Right hindlimb (tissue), 1 donor: ENCODE measurements at regions not wholly inside any gene's neighbourhood (a gene's known extent, or its start where the extent isn't known, plus 50 kb on each side); places are given as distances from the start of the nearest gene placed in this dataset.

ENCODE experiments used
- DNase-seq: peaks from one replicate; pipeline ENCODE4 v3.0.0-alpha.2; 2018

DNA sequence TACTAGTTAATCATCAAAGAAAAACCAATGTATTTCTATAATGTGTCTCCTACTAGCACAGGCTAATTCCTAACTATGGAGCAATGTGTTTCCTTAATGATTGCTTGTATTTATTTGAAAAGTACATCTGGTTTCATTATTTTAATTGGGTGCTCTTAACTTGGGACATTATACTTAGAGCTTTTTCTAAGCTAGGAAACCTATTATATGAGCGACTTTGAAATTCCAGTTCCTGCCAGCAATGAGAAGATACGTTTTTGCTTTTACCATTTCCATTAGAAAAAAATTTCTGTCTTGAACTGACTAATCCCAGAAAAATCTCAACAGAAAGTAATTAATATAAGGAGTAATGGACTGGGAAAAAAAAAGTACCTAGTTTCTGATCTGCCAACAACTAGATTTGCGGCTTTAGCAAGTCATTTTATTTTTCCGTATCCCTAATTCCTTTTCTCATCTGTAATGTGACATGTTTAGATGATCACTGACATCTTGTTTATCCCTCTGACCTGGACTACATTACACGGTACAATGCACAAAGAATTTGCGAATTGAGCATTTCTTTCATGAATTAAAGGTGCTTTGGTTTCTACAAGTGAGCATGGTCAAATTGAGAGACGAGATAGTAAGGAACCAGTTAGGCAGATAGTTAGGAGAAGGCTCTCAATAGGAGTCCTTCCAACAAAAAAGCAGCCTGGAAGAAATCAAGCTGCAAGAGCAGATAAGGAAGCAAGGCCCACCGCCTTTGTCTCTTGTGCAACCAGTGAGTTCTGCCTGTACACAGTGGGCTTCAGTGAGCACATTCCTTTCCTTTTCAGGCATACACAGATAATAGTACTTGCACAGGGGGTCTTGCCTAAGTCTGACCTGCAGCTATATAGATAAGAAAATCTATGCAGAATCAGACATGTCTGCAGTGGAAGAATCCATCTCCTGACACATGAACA, 1765.0 kb upstream of the FLRT2 start:
- DNase-seq: no peak

DNA sequence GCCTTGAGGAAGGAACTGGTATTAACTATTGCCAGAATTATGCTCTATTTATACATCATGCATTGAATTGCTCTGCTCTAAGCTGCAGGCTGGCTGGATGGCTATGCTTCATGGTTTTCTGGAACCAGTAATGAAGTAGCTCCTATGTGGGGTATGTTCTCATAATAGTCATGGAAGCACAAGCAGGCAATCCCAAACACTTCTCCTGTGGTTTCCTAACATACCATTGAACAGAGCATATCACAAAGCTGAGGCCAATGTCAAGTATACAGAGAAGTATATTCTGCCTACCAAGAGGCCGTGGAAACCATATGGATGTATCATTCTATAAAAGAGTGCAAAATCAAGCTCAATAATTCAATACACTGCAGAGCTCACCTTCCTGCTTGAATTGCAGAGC, 1752.4 kb upstream of the FLRT2 start:
- DNase-seq: no peak

DNA sequence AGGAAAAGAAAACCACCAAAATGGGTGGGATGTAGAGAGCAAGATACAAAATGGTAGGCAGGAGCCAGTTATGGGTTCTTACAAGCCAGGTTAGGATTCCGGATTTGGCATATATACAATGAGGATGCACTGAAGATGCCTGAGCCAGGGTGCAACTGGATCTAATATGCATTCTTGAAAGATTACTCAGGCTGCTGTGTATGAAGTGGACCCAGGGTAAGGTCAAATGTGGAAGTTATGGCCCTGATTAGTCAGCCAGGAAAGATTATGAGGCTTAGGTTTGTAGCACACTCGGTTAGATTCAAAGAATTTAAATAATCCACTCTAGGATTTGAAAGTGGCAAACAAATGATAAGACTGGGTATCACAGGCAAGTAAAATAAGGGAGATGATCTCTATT, 1750.7 kb upstream of the FLRT2 start:
- no peak for DNase-seq

DNA sequence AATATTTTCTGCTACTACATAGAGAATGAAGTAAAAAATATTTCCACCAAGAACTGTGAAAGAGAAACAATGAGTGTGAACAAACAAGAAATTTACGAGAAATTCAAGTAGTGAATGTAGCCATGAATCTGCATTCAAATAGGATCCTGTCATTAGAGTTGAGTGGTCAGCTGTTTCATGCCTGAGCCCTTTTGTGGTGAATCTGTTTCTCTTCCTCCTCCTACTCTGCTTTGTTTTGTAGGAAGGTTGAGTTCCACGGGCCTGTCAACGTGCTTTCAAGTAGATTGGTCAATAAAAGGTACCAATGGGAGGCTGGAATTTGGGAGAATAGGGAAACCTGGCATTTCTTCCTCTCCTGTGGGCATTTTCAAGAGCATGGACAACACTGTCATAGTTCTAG, 1749.6 kb upstream of the FLRT2 start:
- no peak for DNase-seq

DNA sequence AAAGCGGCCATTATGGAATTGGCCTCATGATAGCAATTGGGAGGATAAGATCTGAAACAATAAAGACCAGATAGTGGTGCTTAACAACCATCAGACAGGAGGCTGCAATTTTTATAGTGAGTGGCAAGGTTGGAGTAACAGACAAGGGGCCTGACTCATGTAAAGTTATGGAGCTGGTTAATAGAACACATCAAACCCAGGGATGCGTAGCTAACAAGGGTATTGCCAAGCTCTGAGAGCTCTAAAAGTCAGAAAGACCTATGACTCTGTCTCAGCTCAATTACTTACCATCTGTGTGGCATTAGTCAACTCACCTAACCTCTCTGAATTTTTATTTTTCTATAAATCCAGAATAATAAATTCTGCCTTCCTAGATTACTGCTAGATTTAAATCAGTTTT, 1731.5 kb upstream of the FLRT2 start:
- no peak for DNase-seq

DNA sequence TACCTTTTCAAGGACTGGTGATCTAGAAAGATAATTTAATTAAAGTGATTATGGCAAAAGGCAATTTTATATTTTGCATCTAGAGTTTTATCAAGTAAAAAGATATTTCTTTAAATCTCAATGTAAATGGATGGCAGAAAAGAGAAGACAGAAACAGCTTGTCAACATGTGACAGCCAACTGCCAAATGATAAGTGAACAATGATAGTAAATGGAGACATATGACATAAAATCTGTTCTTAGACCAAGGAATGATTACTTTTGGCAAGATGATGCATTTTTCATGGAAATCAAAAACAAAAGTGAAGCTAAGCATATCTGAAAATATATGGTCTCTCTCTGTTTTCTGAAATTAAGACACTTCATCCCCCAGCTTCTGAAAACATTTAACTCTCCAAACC, 1730.7 kb upstream of the FLRT2 start:
- no peak for DNase-seq

DNA sequence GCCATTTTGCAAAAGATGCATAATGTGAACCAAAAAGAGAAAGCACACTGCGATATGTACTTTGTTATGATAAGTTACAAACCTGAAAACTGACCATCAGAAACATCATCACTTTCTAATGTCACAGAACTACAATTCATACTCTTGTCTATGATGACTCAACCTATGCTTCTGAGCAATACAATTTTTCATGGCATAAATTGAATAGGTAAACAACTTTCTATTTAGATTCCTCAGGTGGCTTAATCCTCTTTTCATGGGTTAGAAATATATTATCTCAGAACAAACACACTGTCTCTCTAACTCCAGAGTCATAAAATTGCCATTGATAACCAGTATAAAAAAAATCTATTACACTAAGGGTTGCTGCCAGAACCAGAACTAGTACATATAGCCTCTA, 1715.0 kb upstream of the FLRT2 start:
- DNase-seq: no peak

DNA sequence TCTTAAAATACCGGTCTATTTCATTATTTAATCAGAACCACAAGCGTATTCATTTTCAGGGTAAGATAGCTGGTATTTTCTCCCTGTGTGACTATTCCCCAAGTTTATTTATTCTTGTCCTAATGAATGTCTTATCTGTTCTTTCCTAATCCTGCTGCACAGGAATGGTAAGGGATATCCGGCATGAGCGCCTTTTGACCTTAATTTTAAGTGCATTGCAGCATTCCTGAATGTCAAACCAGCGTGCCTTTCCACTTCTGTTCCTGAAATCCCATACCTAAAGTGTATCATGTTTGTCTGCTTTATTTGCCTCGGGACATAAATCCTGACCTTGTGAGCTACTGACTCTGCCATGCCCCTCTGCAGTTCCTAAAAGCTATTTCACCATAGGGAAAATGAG, 1713.2 kb upstream of the FLRT2 start:
- no peak for DNase-seq

DNA sequence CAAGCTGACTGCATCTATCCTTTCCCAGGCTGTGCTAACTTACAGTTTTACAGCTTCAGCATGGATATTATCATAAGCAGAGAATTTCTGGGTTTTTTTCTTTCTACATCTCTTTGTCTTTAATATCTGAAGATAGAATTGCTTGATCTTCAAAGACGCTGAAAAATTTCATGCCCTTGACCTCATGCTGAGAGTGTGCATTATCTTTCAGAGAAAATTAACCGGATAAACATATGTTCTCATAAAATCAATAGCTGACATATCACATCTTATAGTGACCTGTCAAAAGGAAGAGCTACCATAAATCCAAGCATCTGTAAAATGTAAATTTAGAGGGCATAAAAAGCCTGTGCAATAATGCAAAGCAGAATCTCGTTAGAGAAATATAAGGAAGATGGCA, 1704.1 kb upstream of the FLRT2 start:
- no peak for DNase-seq

DNA sequence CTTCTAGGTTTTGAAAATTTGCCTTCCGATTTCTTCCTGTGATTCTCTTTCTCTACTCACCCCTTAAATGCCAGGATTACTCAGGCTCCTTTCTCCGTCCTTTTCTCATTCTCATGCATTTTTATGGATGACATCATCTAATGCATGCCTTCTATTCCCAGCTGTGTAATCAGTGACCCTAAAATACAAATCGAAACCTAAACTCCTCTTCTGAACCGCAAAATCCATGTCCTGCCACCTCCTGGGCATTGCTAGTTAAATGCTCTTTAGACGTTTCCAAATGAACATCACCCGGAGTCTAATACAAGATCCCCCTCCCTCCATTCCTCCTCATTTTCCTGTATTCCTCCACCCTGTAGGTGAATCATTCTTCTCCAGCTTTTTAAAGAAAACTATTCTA, 1703.1 kb upstream of the FLRT2 start:
- DNase-seq: no peak

DNA sequence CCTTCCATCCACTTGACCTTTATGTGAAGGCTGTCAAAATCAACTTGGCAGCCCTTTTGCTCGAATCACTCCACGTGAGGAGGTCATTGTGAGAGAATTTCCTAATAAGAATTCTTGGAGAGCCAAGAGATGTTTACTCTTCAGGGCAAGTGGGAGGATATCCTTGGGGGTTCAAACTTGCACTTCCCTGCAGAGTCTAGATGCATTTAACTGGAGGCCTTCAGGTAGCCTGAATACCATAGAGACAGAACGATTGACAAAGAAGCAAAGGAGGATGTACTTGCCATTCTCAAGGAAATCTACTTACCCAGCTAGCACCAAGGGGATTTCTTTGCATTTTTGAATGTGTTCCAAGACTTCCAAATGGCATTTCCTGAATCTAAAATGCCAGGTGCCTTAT, 1702.6 kb upstream of the FLRT2 start:
- no peak for DNase-seq

DNA sequence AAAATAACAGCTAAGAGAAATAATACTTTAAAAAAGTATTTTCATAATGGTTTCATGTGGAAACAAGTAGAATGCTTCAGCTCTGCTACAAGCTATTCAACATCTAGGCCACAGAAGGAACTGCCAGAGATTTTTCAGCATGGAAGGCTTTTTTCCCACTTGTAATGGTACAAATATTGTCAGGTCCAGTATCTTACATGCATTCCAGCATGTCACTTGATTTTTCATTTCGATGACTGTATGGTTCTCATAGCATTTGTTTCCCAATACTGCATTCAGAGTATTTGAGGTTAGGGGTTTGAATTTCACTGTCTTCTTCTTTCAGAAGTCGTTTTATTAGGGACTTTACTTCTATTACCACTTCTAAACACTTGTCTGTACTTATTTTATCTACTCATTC, 1701.5 kb upstream of the FLRT2 start:
- no peak for DNase-seq

DNA sequence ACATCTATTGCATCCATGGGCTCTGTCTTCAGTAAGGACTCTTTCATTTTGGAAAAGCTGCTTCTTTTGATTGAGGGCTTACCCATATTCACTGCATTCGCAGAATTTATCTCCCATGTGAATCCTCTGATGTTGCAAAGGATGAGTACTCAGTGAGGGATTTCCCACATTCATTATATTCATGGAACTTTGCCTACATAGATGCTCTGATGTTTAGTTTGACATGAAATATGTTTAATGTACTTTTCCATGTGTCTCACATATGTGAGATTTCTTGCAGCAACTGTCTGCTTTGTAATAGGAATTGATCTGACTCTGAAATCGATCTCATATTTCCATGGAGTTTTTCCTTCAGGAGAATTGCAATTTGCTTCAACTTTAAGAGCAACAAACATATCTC, 1699.6 kb upstream of the FLRT2 start:
- no peak for DNase-seq

DNA sequence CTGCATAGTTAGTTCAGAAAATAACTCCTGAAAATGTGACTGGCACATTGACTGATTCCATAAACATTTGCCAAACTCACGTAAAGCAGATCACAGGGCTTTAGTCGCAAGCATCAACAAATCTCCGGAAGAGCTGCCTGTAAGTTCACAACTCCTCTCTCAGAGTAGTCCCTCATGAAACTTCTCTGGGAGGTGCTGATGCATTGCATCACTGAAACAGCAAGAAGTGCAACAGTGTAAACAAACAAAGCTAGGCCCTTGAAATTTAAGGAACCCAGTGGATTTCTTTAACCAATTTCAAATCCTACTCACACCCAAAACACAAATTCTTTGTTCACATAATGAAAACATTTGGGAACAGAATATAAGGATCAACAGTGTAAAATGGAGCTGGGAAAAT, 1691.7 kb upstream of the FLRT2 start:
- no peak for DNase-seq

DNA sequence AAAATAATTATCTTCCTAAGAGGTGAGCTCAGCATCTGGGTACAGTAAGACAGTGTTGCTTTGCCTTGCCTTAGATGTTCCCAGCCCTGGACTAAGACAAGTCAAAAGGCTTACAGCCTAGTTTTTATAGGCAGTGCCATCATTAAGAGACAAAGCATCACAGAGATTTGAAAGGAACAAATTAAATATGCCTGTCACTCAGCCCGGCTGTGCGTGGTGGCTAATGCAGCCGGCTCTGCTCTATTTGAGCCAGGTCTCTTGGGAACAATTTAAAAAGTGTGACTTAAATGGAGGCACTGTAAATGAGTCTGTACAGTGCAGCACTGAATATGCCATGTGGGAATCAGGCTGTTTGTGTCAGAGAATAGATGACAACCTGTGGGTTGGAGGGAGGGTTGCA, 1687.4 kb upstream of the FLRT2 start:
- DNase-seq: no peak

DNA sequence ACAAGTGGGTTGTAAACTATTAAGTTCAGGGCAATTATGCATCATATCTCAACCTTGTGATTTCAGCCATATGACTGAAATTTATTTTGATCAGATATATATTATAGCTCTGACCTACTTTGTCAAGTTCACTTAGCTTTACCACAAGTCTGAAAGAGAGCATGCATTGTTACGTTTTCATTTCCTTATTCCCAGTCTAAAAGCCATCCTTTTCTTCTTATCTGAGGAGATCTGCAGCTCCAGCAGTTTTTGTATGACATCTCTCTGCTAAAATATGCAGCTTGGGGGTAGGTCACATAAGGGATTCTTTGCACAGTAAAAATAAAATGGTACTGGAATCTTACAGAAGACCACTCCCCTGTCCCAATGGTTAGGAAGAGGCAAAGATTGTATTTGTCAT, 1682.8 kb upstream of the FLRT2 start:
- no peak for DNase-seq

DNA sequence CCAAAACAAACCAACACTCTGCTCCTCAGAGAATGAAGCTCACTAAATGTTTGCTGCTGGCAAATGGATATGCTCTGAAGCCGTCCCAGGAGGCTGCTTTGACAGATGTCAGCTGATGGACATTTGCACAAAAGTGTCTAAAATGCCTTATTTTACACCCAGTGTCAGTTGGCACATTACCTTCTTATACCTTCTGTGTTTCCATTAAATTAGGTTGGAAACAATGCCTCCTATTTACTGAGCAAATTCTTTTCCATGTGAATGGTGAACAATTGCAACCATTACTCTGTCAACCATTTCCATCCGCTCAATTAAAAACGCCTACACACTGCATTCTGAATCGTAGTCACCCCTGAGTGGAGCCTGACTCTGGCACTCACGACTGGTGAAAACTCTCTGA, 1679.9 kb upstream of the FLRT2 start:
- DNase-seq: no peak

DNA sequence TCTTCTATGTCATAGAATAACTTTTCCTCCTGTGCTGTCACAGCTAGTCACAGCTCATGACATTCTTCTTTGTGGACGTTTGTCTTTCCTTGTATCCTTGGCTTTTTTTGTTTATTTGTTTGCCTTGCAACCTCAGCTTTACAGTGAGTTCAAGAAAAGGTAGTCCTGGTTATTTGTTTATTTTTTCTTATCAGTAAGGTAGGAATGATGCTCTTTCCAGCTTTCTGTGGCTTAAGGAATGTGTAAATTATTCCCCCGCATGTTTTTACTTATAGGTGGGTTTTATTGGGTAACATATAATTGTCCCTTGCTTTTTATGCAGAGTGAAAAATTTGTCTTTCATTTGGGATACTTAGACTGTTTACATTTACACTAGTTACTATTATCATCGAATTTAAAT, 1673.6 kb upstream of the FLRT2 start:
- DNase-seq: no peak

DNA sequence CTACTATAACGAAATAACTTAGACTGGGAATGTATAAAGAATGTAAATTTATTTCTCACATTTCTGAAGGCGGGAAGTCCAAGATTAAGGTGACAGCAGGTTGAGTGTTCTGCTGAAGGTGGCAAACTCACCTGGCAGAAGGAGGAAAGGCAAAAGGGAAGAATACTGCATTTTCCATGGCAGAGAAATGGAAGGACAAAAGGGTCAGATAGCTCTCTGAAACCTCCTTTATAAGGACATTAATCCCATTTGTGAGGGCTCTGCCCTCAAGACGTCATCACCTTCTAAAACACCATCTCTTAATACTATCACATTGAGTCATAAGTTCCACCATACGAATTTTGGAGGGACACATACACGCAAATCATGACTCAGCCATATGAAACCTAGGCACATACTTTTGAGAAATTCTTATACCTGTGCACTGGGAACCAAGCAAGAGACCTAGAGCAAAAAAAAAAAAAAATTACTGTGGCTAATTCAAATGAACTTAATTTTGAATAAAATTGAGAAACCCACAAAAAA, 1669.3 kb upstream of the FLRT2 start:
- DNase-seq: no peak

DNA sequence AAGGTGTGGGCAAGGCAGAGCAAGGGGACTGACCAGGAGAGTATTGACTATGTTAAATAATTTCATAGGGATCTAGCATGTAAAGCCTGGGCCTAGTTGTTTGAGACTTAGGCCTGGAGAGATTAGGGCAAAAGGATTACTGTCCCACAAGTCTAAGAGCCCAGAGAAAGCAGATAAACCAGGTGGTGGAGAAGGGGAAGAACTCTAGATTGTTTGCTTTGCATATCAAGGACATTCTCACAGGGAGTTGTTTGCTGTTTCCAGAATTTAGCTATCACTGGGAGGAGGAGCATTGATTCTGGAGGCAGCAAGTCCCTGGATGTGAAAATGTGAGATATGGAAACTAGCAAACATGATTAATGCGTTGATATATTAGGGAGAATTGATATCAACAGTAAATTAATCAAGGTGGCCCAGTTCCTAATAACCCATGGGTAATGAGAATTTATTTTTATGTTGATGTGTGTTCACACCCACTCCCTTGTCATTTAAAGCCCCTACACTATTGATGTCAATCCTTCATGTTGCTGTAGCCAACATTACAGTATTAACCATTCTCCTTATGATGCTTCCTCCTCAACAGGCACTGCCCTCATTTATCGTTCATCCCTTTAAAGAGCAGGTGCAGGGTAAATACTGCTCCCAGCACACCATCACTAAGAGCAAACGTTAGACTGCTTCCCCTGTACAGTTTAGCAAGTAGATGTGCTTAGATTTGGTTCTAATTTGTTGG, 1666.7 kb upstream of the FLRT2 start:
- DNase-seq: no peak

DNA sequence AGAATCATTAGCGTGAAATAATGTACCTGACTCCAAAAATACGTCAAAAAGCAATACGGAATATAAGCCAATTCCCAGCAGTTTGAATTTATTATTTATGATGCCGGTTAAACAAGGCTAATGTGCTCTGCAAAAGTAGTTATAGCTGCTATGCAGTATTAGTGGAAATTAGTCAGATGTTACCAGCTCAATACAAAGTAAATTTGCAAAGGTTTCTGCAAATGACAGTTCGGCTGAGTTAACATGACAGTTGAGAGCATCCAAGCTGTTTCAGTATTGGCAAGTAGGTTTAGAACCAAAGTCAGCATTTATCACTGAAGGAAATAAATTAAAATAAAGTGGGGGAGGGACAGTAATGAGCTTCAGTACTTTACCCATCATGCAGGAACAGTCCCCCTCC, 1665.8 kb upstream of the FLRT2 start:
- DNase-seq: no peak

DNA sequence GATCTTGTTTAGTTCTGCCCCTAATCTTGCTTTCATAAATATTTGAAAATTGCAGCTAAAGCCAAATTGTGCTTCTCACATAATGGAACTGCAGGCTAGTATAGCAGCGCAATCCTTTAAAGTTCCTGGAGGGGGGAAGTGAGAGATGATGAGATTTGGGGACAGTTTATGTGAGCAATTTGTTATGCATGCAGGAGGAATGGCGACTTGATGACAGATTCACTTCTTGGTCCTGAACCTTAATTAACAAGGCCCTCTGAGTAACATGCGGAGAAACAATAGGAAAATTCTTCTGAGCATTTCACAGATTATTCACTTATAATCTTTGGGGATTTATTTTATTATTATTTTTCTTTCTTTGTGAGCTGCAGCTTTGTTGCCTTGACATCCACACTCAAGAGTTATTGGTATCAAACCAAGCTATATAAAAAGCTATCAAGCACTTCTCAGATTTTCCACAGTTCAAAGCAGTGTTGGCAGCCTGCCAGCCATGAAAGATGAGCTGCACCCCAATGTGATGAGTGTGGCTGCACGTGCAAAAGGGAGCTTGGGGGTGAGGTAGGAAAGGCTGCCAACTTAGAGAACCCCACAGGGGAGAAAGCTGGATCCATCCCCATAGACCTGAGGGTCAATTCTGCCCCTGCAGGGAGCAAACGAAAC, 1662.2 kb upstream of the FLRT2 start:
- peak; percentile 66 for DNase-seq

DNA sequence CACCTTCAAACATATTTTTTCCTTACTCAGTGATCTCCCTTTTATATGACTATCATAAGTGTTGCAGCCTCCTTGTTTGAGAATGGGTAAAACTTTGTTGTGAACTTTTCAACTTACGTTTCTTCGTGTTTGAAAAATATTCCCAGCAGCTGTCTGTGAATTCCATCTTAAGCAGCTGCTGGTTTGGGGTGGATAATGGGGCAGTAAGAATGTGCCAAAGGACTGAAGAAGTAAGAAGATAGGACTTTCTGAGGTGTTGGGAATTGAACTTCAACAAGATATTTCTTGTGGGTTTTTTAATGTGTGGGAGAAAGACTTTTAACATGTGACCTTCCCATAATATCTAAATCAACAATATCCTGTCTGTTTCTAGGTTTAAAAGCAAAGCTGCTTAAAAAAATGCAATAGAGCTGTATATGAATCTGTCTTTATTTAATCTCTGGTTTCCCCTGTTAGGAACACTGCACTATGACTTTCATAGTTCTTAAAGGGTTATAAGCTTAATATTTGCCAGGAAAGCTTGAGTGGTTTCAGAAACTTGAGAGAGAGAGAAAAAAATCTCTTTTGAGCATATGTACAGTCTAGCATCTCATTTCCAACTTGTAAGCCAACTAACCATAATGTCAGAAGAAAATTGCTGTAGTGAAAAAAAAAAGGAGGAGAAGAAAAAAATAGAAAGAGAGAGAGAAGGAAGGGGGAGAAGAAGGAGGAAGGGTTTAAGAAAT, 1659.2 kb upstream of the FLRT2 start:
- no peak for DNase-seq
